Right atrium auricular region (tissue), 2 donors: ENCODE measurements at regions not wholly inside any gene's neighbourhood (a gene's known extent, or its start where the extent isn't known, plus 50 kb on each side); places are given as distances from the start of the nearest gene placed in this dataset.

Experiments
- DNase-seq: peaks from one replicate; pipeline ENCODE4 v3.0.0-alpha.2; 2019; ENCODE audit warnings: low spot score
- H3K27ac ChIP-seq, 2 donors: fragments of 200-600 bp; sonication (generic); 1 replicate in 1 of 2; 2 replicates in 1 of 2; pipeline ENCODE4 v1.5.1; 2016 to 2019
- H3K27me3 ChIP-seq, 2 donors: fragments of 200-600 bp; sonication (generic); one replicate each; pipeline versions ENCODE4 v1.5.1 to v1.6.0; 2017 to 2019
- H3K36me3 ChIP-seq: fragments of 200-600 bp; sonication (generic); one replicate; pipeline ENCODE4 v1.5.1; 2016
- H3K4me1 ChIP-seq, 2 donors: fragments of 200-600 bp; sonication (generic); one replicate each; pipeline versions ENCODE4 v1.5.1 to v1.6.0; 2017 to 2019
- H3K4me3 ChIP-seq, 2 donors: fragments of 200-600 bp; sonication (generic); 1 replicate in 1 of 2; 2 replicates in 1 of 2; pipeline ENCODE4 v1.5.1; 2017 to 2019; ENCODE audit warnings: mild to moderate bottlenecking in 1 of 2, moderate library complexity in 1 of 2
- H3K9me3 ChIP-seq, 2 donors: fragments of 200-600 bp; sonication (generic); one replicate each; pipeline ENCODE4 v1.5.1; 2019
- CTCF ChIP-seq, 2 donors: fragments of 200-600 bp; sonication (generic); IDR thresholded peaks; one replicate each; pipeline ENCODE4 v1.5.1; 2019; ENCODE audit warnings: antibody characterized with exemption in 2 of 2

GRCh38 chr14:87122166-87122565 is 870.8 kb downstream of the GALC start:
- Histone ChIP-seq H3K4me3 (no peak overlapping the region), H3K27me3 (no peaks in the 10 kb centered on the region), H3K36me3 (no peaks in the 10 kb centered on the region), H3K4me1 (no peaks in the 10 kb centered on the region), H3K27ac (no peak overlapping the region), H3K9me3 (no peaks in the 10 kb centered on the region)
- DNase-seq: no peak
- TF ChIP-seq CTCF (IDR thresholded peaks at IDR 0.05): no peak

- Histone ChIP-seq H3K27me3 (no peaks in the 10 kb centered on the region), H3K36me3 (no peaks in the 10 kb centered on the region), H3K4me3 (no peak overlapping the region), H3K4me1 (no peaks in the 10 kb centered on the region), H3K9me3 (no peaks in the 10 kb centered on the region), H3K27ac (no peak overlapping the region)
- no peak for DNase-seq
- TF ChIP-seq CTCF (IDR thresholded peaks at IDR 0.05): no peak
Measured at GRCh38 chr14:87121716-87122115, 871.3 kb downstream of the GALC start.

- H3K27ac ChIP-seq: no peak overlapping the region
- no peak for DNase-seq
- H3K4me1 ChIP-seq: no peaks in the 10 kb centered on the region
- no peaks in the 10 kb centered on the region for H3K9me3 ChIP-seq
- no peaks in the 10 kb centered on the region for H3K36me3 ChIP-seq
- H3K4me3 ChIP-seq: no peak overlapping the region
- no peak for TF ChIP-seq CTCF (IDR thresholded peaks at IDR 0.05)
- no peaks in the 10 kb centered on the region for H3K27me3 ChIP-seq
Measured at GRCh38 chr14:87115234-87115633, 877.7 kb downstream of the GALC start.

- Histone ChIP-seq H3K27ac (no peak overlapping the region), H3K4me1 (no peaks in the 10 kb centered on the region), H3K27me3 (no peaks in the 10 kb centered on the region), H3K36me3 (no peaks in the 10 kb centered on the region), H3K4me3 (no peak overlapping the region), H3K9me3 (no peaks in the 10 kb centered on the region)
- no peak for DNase-seq
- TF ChIP-seq CTCF (IDR thresholded peaks at IDR 0.05): no peak
Measured at GRCh38 chr14:87113286-87113685, 879.7 kb downstream of the GALC start.

DNA sequence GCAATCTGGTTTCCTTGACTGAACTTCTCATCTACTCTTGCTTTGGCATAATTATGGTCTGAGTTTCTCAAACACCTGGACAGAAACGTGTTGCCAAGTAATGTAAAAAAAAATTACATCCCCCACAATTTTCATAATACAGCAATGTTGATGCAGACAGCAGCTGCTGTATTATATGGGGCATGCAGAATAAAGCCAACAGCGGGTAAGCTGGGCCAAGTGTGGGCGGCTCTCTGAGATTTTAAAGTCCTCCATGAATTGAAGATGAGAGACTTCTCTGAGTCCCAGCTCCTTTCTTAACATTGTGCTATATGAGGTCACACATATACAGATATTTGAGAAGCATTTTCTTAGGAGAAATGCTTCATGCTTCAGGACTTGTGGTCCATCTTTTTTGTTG is 881.2 kb downstream of the GALC start:
- DNase-seq: no peak
- no peaks in the 10 kb centered on the region for H3K4me1 ChIP-seq
- no peaks in the 10 kb centered on the region for H3K36me3 ChIP-seq
- no peak for TF ChIP-seq CTCF (IDR thresholded peaks at IDR 0.05)
- H3K4me3 ChIP-seq: no peak overlapping the region
- H3K9me3 ChIP-seq: no peaks in the 10 kb centered on the region
- no peak overlapping the region for H3K27ac ChIP-seq
- H3K27me3 ChIP-seq: no peaks in the 10 kb centered on the region

DNA sequence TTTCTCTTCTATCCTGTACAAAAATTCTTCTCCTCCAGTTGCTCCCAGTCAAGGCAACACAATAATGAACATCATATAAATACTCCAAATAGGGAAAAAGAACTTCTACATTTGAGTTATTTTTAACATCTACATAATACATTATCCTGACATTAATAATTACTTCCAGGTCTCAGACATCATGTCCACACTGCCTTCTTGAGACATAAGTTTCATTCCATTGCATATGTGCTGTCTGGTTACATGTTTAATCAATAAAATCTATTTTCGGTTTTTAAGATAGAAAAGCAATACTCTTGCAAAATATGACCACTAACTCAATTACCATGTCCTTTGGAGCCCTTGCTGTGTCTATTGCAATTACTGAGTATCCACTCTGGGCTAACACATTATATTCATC is 881.9 kb downstream of the GALC start:
- no peak overlapping the region for H3K4me3 ChIP-seq
- DNase-seq: no peak
- no peaks in the 10 kb centered on the region for H3K4me1 ChIP-seq
- no peak overlapping the region for H3K27ac ChIP-seq
- no peak for TF ChIP-seq CTCF (IDR thresholded peaks at IDR 0.05)
- H3K27me3 ChIP-seq: no peaks in the 10 kb centered on the region
- no peaks in the 10 kb centered on the region for H3K36me3 ChIP-seq
- H3K9me3 ChIP-seq: no peaks in the 10 kb centered on the region
